B cell (primary cell): ENCODE measurements at regions not wholly inside any gene's neighbourhood (a gene's known extent, or its start where the extent isn't known, plus 50 kb on each side); places are given as distances from the start of the nearest gene placed in this dataset.

Experiments
- EZH2 ChIP-seq: IDR thresholded peaks from 2 replicates; pipeline ENCODE4 v1.6.1; 2012; ENCODE audit warnings: borderline replicate concordance, low read depth, mild to moderate bottlenecking, moderate library complexity, low read length; ENCODE audit not compliant: insufficient read depth, poor library complexity, severe bottlenecking
- TF ChIP-seq, protein P1 (sequence below): fragments of 200-600 bp; IDR thresholded peaks from one replicate; pipeline ENCODE4 v1.8.0; 2022; ENCODE audit warnings: antibody characterized with exemption, mild to moderate bottlenecking

DNA sequence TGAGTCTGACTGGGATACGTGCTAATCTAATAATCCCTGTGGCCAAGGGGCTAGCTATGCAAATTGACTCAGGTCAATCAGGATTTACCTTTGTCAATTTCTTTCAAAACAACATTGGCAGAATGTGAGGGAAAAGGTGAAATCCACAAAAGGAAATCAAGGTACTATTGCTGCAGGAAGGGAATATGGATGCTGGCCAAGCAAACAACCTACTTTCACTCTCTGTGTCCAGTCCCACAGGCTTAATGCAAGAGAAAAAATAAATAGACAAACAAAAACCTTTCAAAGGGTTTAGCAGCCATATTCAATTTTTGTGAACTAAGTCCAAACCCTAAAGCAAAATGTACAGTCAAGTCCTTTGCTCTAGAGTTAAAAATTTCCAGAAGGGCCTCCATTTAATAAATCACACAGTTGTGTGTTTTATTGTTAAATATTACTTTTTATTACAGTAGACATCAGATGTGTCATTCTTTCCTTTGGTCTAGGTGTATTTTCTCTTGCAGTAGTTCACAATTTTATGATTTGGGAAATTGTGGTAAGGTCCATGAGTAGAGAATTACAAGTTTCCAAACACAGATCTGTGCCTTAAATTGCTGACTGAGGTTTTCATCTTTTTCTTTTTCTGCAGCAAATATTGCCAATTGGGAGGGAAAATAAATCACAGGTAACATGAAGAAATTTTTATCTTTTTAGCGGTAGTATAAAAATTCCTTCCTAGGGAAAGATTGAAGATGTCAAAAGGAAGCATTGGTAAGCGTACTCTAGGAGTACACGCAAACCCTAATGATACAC lies 309.1 kb downstream of the DMAC1 start:
- TF ChIP-seq, protein P1, sequence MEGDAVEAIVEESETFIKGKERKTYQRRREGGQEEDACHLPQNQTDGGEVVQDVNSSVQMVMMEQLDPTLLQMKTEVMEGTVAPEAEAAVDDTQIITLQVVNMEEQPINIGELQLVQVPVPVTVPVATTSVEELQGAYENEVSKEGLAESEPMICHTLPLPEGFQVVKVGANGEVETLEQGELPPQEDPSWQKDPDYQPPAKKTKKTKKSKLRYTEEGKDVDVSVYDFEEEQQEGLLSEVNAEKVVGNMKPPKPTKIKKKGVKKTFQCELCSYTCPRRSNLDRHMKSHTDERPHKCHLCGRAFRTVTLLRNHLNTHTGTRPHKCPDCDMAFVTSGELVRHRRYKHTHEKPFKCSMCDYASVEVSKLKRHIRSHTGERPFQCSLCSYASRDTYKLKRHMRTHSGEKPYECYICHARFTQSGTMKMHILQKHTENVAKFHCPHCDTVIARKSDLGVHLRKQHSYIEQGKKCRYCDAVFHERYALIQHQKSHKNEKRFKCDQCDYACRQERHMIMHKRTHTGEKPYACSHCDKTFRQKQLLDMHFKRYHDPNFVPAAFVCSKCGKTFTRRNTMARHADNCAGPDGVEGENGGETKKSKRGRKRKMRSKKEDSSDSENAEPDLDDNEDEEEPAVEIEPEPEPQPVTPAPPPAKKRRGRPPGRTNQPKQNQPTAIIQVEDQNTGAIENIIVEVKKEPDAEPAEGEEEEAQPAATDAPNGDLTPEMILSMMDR = no peak
- no peak for TF ChIP-seq EZH2
